ENCODE measurements at regions not wholly inside any gene's neighbourhood (a gene's known extent, or its start where the extent isn't known, plus 50 kb on each side); places are given as distances from the start of the nearest gene placed in this dataset.
A peak's percentile ranks its signal among the peaks of the same experiment; 100 is the strongest.

- Histone ChIP-seq H3K9me3 (peaks cover 0 to 5% (median 0%) of the 10 kb centered on the region in 4 donors), H3K27me3 (no peaks in the 10 kb centered on the region), H3K4me3 (no peak overlapping the region), H3K4me1 (no peaks in the 10 kb centered on the region), H3K27ac (no peak overlapping the region), H3K36me3 (no peaks in the 10 kb centered on the region)
- no peak for DNase-seq
- WGBS, 5 donors: 61 to 75% (median 69%) methylated on average over 3 of the region's 3 CpGs
- TF ChIP-seq, protein P1, sequence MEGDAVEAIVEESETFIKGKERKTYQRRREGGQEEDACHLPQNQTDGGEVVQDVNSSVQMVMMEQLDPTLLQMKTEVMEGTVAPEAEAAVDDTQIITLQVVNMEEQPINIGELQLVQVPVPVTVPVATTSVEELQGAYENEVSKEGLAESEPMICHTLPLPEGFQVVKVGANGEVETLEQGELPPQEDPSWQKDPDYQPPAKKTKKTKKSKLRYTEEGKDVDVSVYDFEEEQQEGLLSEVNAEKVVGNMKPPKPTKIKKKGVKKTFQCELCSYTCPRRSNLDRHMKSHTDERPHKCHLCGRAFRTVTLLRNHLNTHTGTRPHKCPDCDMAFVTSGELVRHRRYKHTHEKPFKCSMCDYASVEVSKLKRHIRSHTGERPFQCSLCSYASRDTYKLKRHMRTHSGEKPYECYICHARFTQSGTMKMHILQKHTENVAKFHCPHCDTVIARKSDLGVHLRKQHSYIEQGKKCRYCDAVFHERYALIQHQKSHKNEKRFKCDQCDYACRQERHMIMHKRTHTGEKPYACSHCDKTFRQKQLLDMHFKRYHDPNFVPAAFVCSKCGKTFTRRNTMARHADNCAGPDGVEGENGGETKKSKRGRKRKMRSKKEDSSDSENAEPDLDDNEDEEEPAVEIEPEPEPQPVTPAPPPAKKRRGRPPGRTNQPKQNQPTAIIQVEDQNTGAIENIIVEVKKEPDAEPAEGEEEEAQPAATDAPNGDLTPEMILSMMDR (IDR thresholded peaks at IDR 0.05): no peak
- TF ChIP-seq POLR2A (IDR thresholded peaks at IDR 0.05): no peak
- TF ChIP-seq POLR2AphosphoS5 (IDR thresholded peaks at IDR 0.05): no peak
- TF ChIP-seq EP300 (IDR thresholded peaks at IDR 0.05): no peak
- intact Hi-C loops (cut with DNase I; ENCODE audit: low total_unique reads): no loop called here
These were observed 147.9 kb downstream of the PTCHD1 start for GRCh38 chrX:23482561-23482960.

- no peak for DNase-seq
- Histone ChIP-seq H3K4me1 (no peaks in the 10 kb centered on the region), H3K36me3 (no peaks in the 10 kb centered on the region), H3K27me3 (no peaks in the 10 kb centered on the region), H3K27ac (no peak overlapping the region), H3K4me3 (no peak overlapping the region), H3K9me3 (peaks cover 0 to 9% (median 0%) of the 10 kb centered on the region in 4 donors)
- intact Hi-C loops (cut with DNase I; ENCODE audit: low total_unique reads): no loop called here
- 60 to 87% (median 72%) methylated on average over 3 of the region's 3 CpGs for WGBS, 5 donors
- TF ChIP-seq, protein P1 (IDR thresholded peaks at IDR 0.05): no peak
- no peak for TF ChIP-seq POLR2AphosphoS5 (IDR thresholded peaks at IDR 0.05)
- no peak for TF ChIP-seq POLR2A (IDR thresholded peaks at IDR 0.05)
- no peak for TF ChIP-seq EP300 (IDR thresholded peaks at IDR 0.05)
These were observed 148.7 kb downstream of the PTCHD1 start for GRCh38 chrX:23483396-23483795.

GRCh38 chrX:23493941-23494374, 159.3 kb downstream of the PTCHD1 start:
- no peak overlapping the region for H3K4me3 ChIP-seq
- WGBS, 5 donors: 15 to 31% (median 22%) methylated on average over 3 of the region's 3 CpGs
- no peaks in the 10 kb centered on the region for H3K27me3 ChIP-seq
- H3K9me3 ChIP-seq: peaks cover 0 to 4% (median 0%) of the 10 kb centered on the region in 4 donors
- TF ChIP-seq POLR2AphosphoS5 (IDR thresholded peaks at IDR 0.05) (peak in 1 of 3 donors; percentile 37), POLR2A (IDR thresholded peaks at IDR 0.05) (no peak)
- intact Hi-C loops (cut with DNase I; ENCODE audit: low total_unique reads): no loop called here
- no peaks in the 10 kb centered on the region for H3K36me3 ChIP-seq
- peak in 1 of 2 donors; percentile 69 for DNase-seq
- peak overlapping the region in 2 of 5 donors; percentile 18 to 23 for H3K27ac ChIP-seq
- H3K4me1 ChIP-seq: peaks cover 0 to 10% (median 3%) of the 10 kb centered on the region in 4 donors

GRCh38 chrX:23494741-23495140, 160.1 kb downstream of the PTCHD1 start:
- no peak for TF ChIP-seq EP300 (IDR thresholded peaks at IDR 0.05)
- TF ChIP-seq POLR2AphosphoS5 (IDR thresholded peaks at IDR 0.05): no peak
- TF ChIP-seq, protein P1 (IDR thresholded peaks at IDR 0.05): no peak
- TF ChIP-seq POLR2A (IDR thresholded peaks at IDR 0.05): no peak
- Histone ChIP-seq H3K4me1 (peaks cover 0 to 10% (median 3%) of the 10 kb centered on the region in 4 donors), H3K36me3 (no peaks in the 10 kb centered on the region), H3K27ac (no peak overlapping the region), H3K9me3 (peaks cover 0 to 4% (median 0%) of the 10 kb centered on the region in 4 donors), H3K4me3 (no peak overlapping the region), H3K27me3 (no peaks in the 10 kb centered on the region)
- 89 to 94% (median 91%) methylated on average over 12 of the region's 12 CpGs for WGBS, 5 donors
- DNase-seq: no peak
- intact Hi-C loops (cut with DNase I; ENCODE audit: low total_unique reads): no loop called here

- H3K36me3 ChIP-seq: no peaks in the 10 kb centered on the region
- TF ChIP-seq POLR2AphosphoS5 (IDR thresholded peaks at IDR 0.05) (no peak), EP300 (IDR thresholded peaks at IDR 0.05) (no peak), POLR2A (IDR thresholded peaks at IDR 0.05) (no peak)
- TF ChIP-seq, protein P1 (IDR thresholded peaks at IDR 0.05): no peak
- DNase-seq: no peak
- no peaks in the 10 kb centered on the region for H3K9me3 ChIP-seq
- no peak overlapping the region for H3K4me3 ChIP-seq
- H3K27me3 ChIP-seq: no peaks in the 10 kb centered on the region
- intact Hi-C loops (cut with DNase I; ENCODE audit: low total_unique reads): no loop called here
- peaks cover 0 to 10% (median 3%) of the 10 kb centered on the region in 4 donors for H3K4me1 ChIP-seq
- no peak overlapping the region for H3K27ac ChIP-seq
These were observed 163.3 kb downstream of the PTCHD1 start for GRCh38 chrX:23497919-23498318.
